Natural killer cell (primary cell): ENCODE measurements at regions not wholly inside any gene's neighbourhood (a gene's known extent, or its start where the extent isn't known, plus 50 kb on each side); places are given as distances from the start of the nearest gene placed in this dataset.

Experiments used
- ATAC-seq, 3 donors: fragments of 150-1000 bp in 2 of 3; fragments of 200-7000 bp in 1 of 3; cut with Tn5 transposase; 1 replicate in 1 of 3; 2 replicates in 2 of 3; pipeline ENCODE4 v1.10.0; 2021; ENCODE audit warnings: mild to moderate bottlenecking in 2 of 3, moderate library complexity in 2 of 3
- DNase-seq, 2 donors: peaks; one replicate each; pipeline versions ENCODE4 v3.0.0 to v3.0.0-alpha.2; 2013 to 2021; ENCODE audit warnings: mixed read lengths in 1 of 2
- H3K27ac ChIP-seq: one replicate; pipeline ENCODE4 v1.5.1; 2013; ENCODE audit warnings: mild to moderate bottlenecking, low read length
- H3K27me3 ChIP-seq: one replicate; pipeline ENCODE4 v1.6.1; 2013; ENCODE audit warnings: low read length; ENCODE audit not compliant: control insufficient read depth, insufficient read depth
- H3K36me3 ChIP-seq: one replicate; pipeline ENCODE4 v1.6.1; 2013; ENCODE audit warnings: low read length; ENCODE audit not compliant: control insufficient read depth, insufficient read depth
- H3K4me1 ChIP-seq: one replicate; pipeline ENCODE4 v1.6.1; 2013; ENCODE audit warnings: low read length; ENCODE audit not compliant: control insufficient read depth, insufficient read depth
- H3K4me3 ChIP-seq: one replicate; pipeline ENCODE4 v1.5.1; 2013; ENCODE audit warnings: low read length
- H3K9me3 ChIP-seq: one replicate; pipeline ENCODE4 v1.6.1; 2013; ENCODE audit warnings: low read length; ENCODE audit not compliant: control insufficient read depth, insufficient read depth
- H3K27ac Mint-ChIP-seq, 2 donors: one replicate each; pipeline ENCODE4 v1.8.0; 2022; ENCODE audit warnings: mild to moderate bottlenecking in 2 of 2, mixed read lengths in 2 of 2, moderate library complexity in 1 of 2
- H3K27me3 Mint-ChIP-seq, 2 donors: one replicate each; pipeline ENCODE4 v1.8.0; 2022; ENCODE audit warnings: low read depth in 2 of 2, mixed read lengths in 2 of 2
- H3K36me3 Mint-ChIP-seq: one replicate; pipeline ENCODE4 v1.8.0; 2022; ENCODE audit warnings: mixed read lengths
- H3K4me1 Mint-ChIP-seq, 2 donors: one replicate each; pipeline ENCODE4 v1.8.0; 2022; ENCODE audit warnings: mixed read lengths in 2 of 2
- H3K4me3 Mint-ChIP-seq: one replicate; pipeline ENCODE4 v1.8.0; 2022; ENCODE audit warnings: mild to moderate bottlenecking, moderate library complexity, mixed read lengths
- H3K9me3 Mint-ChIP-seq, 2 donors: one replicate each; pipeline ENCODE4 v1.8.0; 2022; ENCODE audit warnings: mixed read lengths in 2 of 2
- CTCF ChIP-seq: fragments of 200-600 bp; IDR thresholded peaks from one replicate; pipeline ENCODE4 v1.8.0; 2022; ENCODE audit warnings: antibody characterized with exemption
- WGBS: methylation state at CpG from one replicate; pipeline ENCODE4 v1.1.7; 2013; ENCODE audit warnings: missing lambda C conversion rate; ENCODE audit not compliant: insufficient coverage; 5-methylcytosine and 5-hydroxymethylcytosine counted together
- intact Hi-C: fragments of 100-400 bp; cut with micrococcal nuclease; formaldehyde crosslinking; loops from one replicate; pipeline ENCODE4 v1.14.2; 2022

DNA sequence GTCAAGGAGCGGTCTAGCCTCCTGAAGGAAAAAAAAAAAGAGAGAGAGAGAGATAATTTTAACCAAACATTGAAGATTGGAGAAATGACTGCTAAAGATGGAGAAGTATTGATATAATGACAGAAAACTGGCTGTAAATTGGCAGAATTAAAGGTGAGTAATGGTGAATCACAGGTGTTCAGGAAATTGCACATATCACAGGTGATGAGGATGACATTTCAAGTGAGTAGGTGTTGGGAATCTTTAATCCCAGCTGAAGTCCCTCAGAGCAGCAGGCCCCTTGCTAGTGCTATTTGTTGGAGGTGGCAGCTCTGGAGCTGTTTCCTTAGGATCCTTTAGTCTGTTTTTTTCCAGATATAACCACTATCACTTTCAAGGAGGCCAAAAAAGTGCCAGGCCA lies 678.4 kb upstream of the VRK2 start:
- ATAC-seq (no peak), DNase-seq (no peak)
- Histone ChIP-seq H3K4me1 (no peaks in the 10 kb centered on the region), H3K27me3 (no peaks in the 10 kb centered on the region), H3K27ac (no peak overlapping the region), H3K36me3 (no peaks in the 10 kb centered on the region), H3K9me3 (no peaks in the 10 kb centered on the region), H3K4me3 (no peak overlapping the region)
- peaks cover 9 to 12% of the 10 kb centered on the region in 2 donors for H3K9me3 Mint-ChIP-seq
- no peak overlapping the region for H3K27ac Mint-ChIP-seq
- no peak overlapping the region for H3K4me3 Mint-ChIP-seq
- no peaks in the 10 kb centered on the region for H3K4me1 Mint-ChIP-seq
- intact Hi-C loops = no loop called here
- peaks cover 14% of the 10 kb centered on the region for H3K36me3 Mint-ChIP-seq
- WGBS = 100% methylated on average over 1 of the region's 1 CpG
- TF ChIP-seq CTCF = no peak
- no peaks in the 10 kb centered on the region for H3K27me3 Mint-ChIP-seq

GRCh38 chr2:57370882-57371585 lies 675.6 kb upstream of the VRK2 start:
- Mint-ChIP-seq H3K36me3 (no peaks in the 10 kb centered on the region), H3K9me3 (peaks cover 15 to 18% of the 10 kb centered on the region in 2 donors), H3K27ac (no peak overlapping the region), H3K27me3 (no peaks in the 10 kb centered on the region), H3K4me3 (no peak overlapping the region), H3K4me1 (no peaks in the 10 kb centered on the region)
- Histone ChIP-seq H3K36me3 (no peaks in the 10 kb centered on the region), H3K4me3 (no peak overlapping the region), H3K27me3 (no peaks in the 10 kb centered on the region), H3K27ac (no peak overlapping the region), H3K9me3 (no peaks in the 10 kb centered on the region), H3K4me1 (no peaks in the 10 kb centered on the region)
- TF ChIP-seq CTCF = no peak
- DNase-seq (no peak), ATAC-seq (no peak)
- intact Hi-C loops = no loop called here
- WGBS = 93% methylated on average over 3 of the region's 3 CpGs

GRCh38 chr2:57372237-57372984 lies 674.2 kb upstream of the VRK2 start:
- no peak overlapping the region for H3K27ac ChIP-seq
- H3K36me3 ChIP-seq = no peaks in the 10 kb centered on the region
- intact Hi-C loops = no loop called here
- no peaks in the 10 kb centered on the region for H3K27me3 ChIP-seq
- Mint-ChIP-seq H3K4me3 (no peak overlapping the region), H3K9me3 (peaks cover 18 to 19% of the 10 kb centered on the region in 2 donors), H3K36me3 (no peaks in the 10 kb centered on the region), H3K27ac (no peak overlapping the region), H3K27me3 (no peaks in the 10 kb centered on the region), H3K4me1 (no peaks in the 10 kb centered on the region)
- no peaks in the 10 kb centered on the region for H3K4me1 ChIP-seq
- ATAC-seq = no peak
- H3K4me3 ChIP-seq = no peak overlapping the region
- DNase-seq = no peak
- WGBS = 79% methylated on average over 2 of the region's 2 CpGs
- H3K9me3 ChIP-seq = no peaks in the 10 kb centered on the region
- TF ChIP-seq CTCF = no peak
